HepG2 (cell line): ENCODE measurements at regions not wholly inside any gene's neighbourhood (a gene's known extent, or its start where the extent isn't known, plus 50 kb on each side); places are given as distances from the start of the nearest gene placed in this dataset.

Experiments used
- ATAC-seq: fragments of 200-7000 bp; cut with Tn5 transposase; 3 replicates; pipeline ENCODE4 v1.9.1; 2020; ENCODE audit warnings: mild to moderate bottlenecking, moderate library complexity
- BruUV-seq: library from RNA; stranded (reverse); fragments of 400-500 nt; replicated peaks from 2 replicates; lab custom pipeline; 2021; lab: Mats Ljungman, UMichigan
- CTCF ChIA-PET: fragments of 300-600 bp; formaldehyde crosslinking; extraction: SDS; loops from one replicate; lab custom pipeline; 2021; ENCODE audit warnings: low total read pairs, inconsistent platforms, low intra/inter-chr PET ratio; lab: Yijun Ruan, JAX
- POLR2A ChIA-PET: fragments of 350-600 bp; sonication (Branson Sonifier 250); formaldehyde crosslinking; loops from one replicate; lab custom pipeline; 2020; ENCODE audit warnings: antibody characterized with exemption, inconsistent platforms; lab: Yijun Ruan, JAX
- DNase-seq: peaks from one replicate; pipeline ENCODE4 v3.0.0-alpha.2; 2015; ENCODE audit warnings: low spot score
- FAIRE-seq: peaks from 3 replicates; lab custom pipeline; 2011; peaks lifted over from hg19 to GRCh38; lab: Jason Lieb, UNC
- H2AFZ ChIP-seq: one replicate; pipeline ENCODE4 v1.6.1; 2011; ENCODE audit warnings: low read length, inconsistent platforms
- H3K27ac ChIP-seq: fragments of 300-600 bp; 3 replicates; pipeline ENCODE4 v1.8.0; 2011; ENCODE audit warnings: mixed run types, mild to moderate bottlenecking, mixed read lengths, low read length, inconsistent platforms; ENCODE audit not compliant: insufficient read depth; ENCODE audit errors: extremely low read length
- H3K27me3 ChIP-seq, 2 experiments: fragments of 200-600 bp in 1 of 2; 2 replicates in 1 of 2; 3 replicates in 1 of 2; pipeline versions ENCODE4 v1.6.0 to v1.8.0; 2011; ENCODE audit warnings: low read length in 2 of 2, mild to moderate bottlenecking in 2 of 2, moderate library complexity in 2 of 2, inconsistent platforms in 1 of 2; ENCODE audit not compliant: insufficient read depth in 2 of 2, control insufficient read depth in 1 of 2
- H3K36me3 ChIP-seq, 2 experiments: fragments of 200-600 bp in 1 of 2; replicated peaks in 1 of 2; 2 replicates in 1 of 2; 3 replicates in 1 of 2; pipeline versions ENCODE4 v1.5.1 to v1.8.0; 2011; ENCODE audit warnings: low read length in 2 of 2, inconsistent platforms in 1 of 2; ENCODE audit not compliant: insufficient read depth in 2 of 2, control insufficient read depth in 1 of 2
- H3K4me1 ChIP-seq: 2 replicates; pipeline ENCODE4 v1.5.1; 2012; ENCODE audit warnings: low read length, inconsistent platforms; ENCODE audit not compliant: insufficient read depth
- H3K4me2 ChIP-seq: 2 replicates; pipeline ENCODE4 v1.6.0; 2011; ENCODE audit warnings: low read depth, low read length, inconsistent platforms
- H3K4me3 ChIP-seq, 3 experiments: fragments of 200-600 bp in 1 of 3; sonication (generic), shearing (Covaris generic) in 1 of 3; replicated peaks in 1 of 3; 2 replicates each; pipeline ENCODE4 v1.5.1; 2011 to 2016; ENCODE audit warnings: low read length in 3 of 3, inconsistent platforms in 2 of 3, low read depth in 2 of 3, mild to moderate bottlenecking in 2 of 3, control low read depth in 1 of 3, mixed read lengths in 1 of 3; ENCODE audit not compliant: insufficient read depth in 1 of 3
- H3K79me2 ChIP-seq: one replicate; pipeline ENCODE4 v1.6.1; 2011; ENCODE audit warnings: low read length, inconsistent platforms; ENCODE audit not compliant: insufficient read depth
- H3K9ac ChIP-seq: 2 replicates; pipeline ENCODE4 v1.6.0; 2011; ENCODE audit warnings: mild to moderate bottlenecking, low read depth, low read length, inconsistent platforms; ENCODE audit not compliant: insufficient read depth
- H3K9me3 ChIP-seq: 2 replicates; pipeline ENCODE4 v1.5.1; 2012; ENCODE audit warnings: mild to moderate bottlenecking, low read length
- H4K20me1 ChIP-seq: 2 replicates; pipeline ENCODE4 v1.6.0; 2011; ENCODE audit warnings: inconsistent platforms, mild to moderate bottlenecking, low read length, moderate library complexity; ENCODE audit not compliant: insufficient read depth
- CBX2 ChIP-seq, 2 experiments: fragments of 200-600 bp in 1 of 2; sonication (generic); formaldehyde crosslinking in 1 of 2; IDR thresholded peaks; 2 replicates each; pipeline versions ENCODE4 v1.7.0 to v1.8.1; 2018 to 2022; ENCODE audit warnings: low read depth in 2 of 2, low read length in 1 of 2, mild to moderate bottlenecking in 1 of 2, missing genetic modification reagents in 1 of 2
- FIP1L1 ChIP-seq: fragments of 200-400 bp; formaldehyde crosslinking; IDR thresholded peaks from 2 replicates; pipeline ENCODE4 v1.6.1; 2018; ENCODE audit warnings: low read depth, mild to moderate bottlenecking, low read length, moderate library complexity, borderline replicate concordance; ENCODE audit not compliant: insufficient read depth
- GLI4 ChIP-seq: sonication (generic); formaldehyde crosslinking; IDR thresholded peaks from 2 replicates; pipeline ENCODE4 v1.5.1; 2020; ENCODE audit warnings: missing genetic modification reagents, mild to moderate bottlenecking, moderate library complexity, borderline replicate concordance
- HES4 ChIP-seq: sonication (generic); formaldehyde crosslinking; IDR thresholded peaks from 2 replicates; pipeline ENCODE4 v1.9.0; 2021; ENCODE audit warnings: mild to moderate bottlenecking, missing genetic modification reagents, borderline replicate concordance
- HMGXB4 ChIP-seq, 2 experiments: sonication (generic) in 1 of 2; formaldehyde crosslinking in 1 of 2; IDR thresholded peaks; 2 replicates each; pipeline versions ENCODE4 v1.4.0 to v1.6.1; 2018 to 2020; ENCODE audit warnings: missing genetic modification reagents in 2 of 2, borderline replicate concordance in 1 of 2, low read depth in 1 of 2, mild to moderate bottlenecking in 1 of 2, missing biosample characterization in 1 of 2
- HOXA3 ChIP-seq: sonication (generic); formaldehyde crosslinking; IDR thresholded peaks from 2 replicates; pipeline ENCODE4 v1.5.0; 2020; ENCODE audit warnings: missing genetic modification reagents
- RFXAP ChIP-seq: sonication (generic); formaldehyde crosslinking; IDR thresholded peaks from 2 replicates; pipeline ENCODE4 v1.4.0; 2020; ENCODE audit warnings: missing genetic modification reagents, borderline replicate concordance
- TCF7L2 ChIP-seq: IDR thresholded peaks from 2 replicates; pipeline ENCODE4 v1.6.1; 2011; ENCODE audit warnings: mild to moderate bottlenecking, low read depth, low read length, moderate library complexity
- THAP7 ChIP-seq: sonication (generic); formaldehyde crosslinking; IDR thresholded peaks from 2 replicates; pipeline ENCODE4 v1.8.1; 2023; ENCODE audit warnings: mild to moderate bottlenecking, missing genetic modification reagents
- ZBTB33 ChIP-seq: sonication (generic); formaldehyde crosslinking; IDR thresholded peaks from 2 replicates; pipeline ENCODE4 v1.4.0; 2020; ENCODE audit warnings: missing genetic modification reagents
- ZFYVE20 ChIP-seq: sonication (generic); formaldehyde crosslinking; IDR thresholded peaks from 2 replicates; pipeline ENCODE4 v1.8.0; 2023; ENCODE audit warnings: low read depth, mild to moderate bottlenecking, moderate library complexity, missing genetic modification reagents, borderline replicate concordance
- ZNF20 ChIP-seq: sonication (generic); formaldehyde crosslinking; IDR thresholded peaks from 2 replicates; pipeline ENCODE4 v1.4.0; 2020; ENCODE audit warnings: mild to moderate bottlenecking, moderate library complexity, missing genetic modification reagents
- ZNF232 ChIP-seq: sonication (generic); formaldehyde crosslinking; IDR thresholded peaks from 2 replicates; pipeline ENCODE4 v1.4.0; 2020; ENCODE audit warnings: missing genetic modification reagents, borderline replicate concordance
- ZNF24 ChIP-seq: fragments of 450-650 bp; IDR thresholded peaks from 2 replicates; pipeline ENCODE4 v1.6.1; 2017; ENCODE audit warnings: antibody characterized with exemption, mild to moderate bottlenecking
- ZNF451 ChIP-seq: sonication (generic); formaldehyde crosslinking; IDR thresholded peaks from 2 replicates; pipeline ENCODE4 v1.5.0; 2020; ENCODE audit warnings: mild to moderate bottlenecking, missing genetic modification reagents
- WGBS: methylation state at CpG from one replicate; pipeline ENCODE4 v1.1.6; 2017; ENCODE audit warnings: low lambda C conversion rate; 5-methylcytosine and 5-hydroxymethylcytosine counted together
- in situ Hi-C: cut with HindIII; loops from 2 replicates; pipeline ENCODE4 v1.10.0; 2017; ENCODE audit warnings: low pct_unique_long_range_greater_than_20kb; ENCODE audit not compliant: extremely low pct_ligation_motif_present
- intact Hi-C: fragments of 100-400 bp; cut with micrococcal nuclease; formaldehyde crosslinking; loops from one replicate; pipeline ENCODE4 v1.10.0; 2022; ENCODE audit not compliant: unreplicated experiment

GRCh38 chr20:60236613-60237012, 278.4 kb downstream of the CDH26 start:
- no peak for FAIRE-seq
- Histone ChIP-seq H4K20me1 (no peaks in the 10 kb centered on the region), H3K27me3 (peaks cover 4 to 32% of the 10 kb centered on the region in 2 experiments; a peak in 3 of 5 replicates), H3K9ac (no peak overlapping the region), H3K27ac (no peak overlapping the region), H3K9me3 (peaks cover 4% of the 10 kb centered on the region; the same call in 1 of the 2 replicates), H2AFZ (no peak overlapping the region), H3K36me3 (no peaks in the 10 kb centered on the region), H3K4me3 (no peak overlapping the region), H3K79me2 (no peaks in the 10 kb centered on the region), H3K4me2 (no peak overlapping the region), H3K4me1 (no peaks in the 10 kb centered on the region)
- ChIA-PET POLR2A (no interaction called here), CTCF (no interaction called here)
- no TSS peak for BruUV-seq
- TF ChIP-seq ZFYVE20 (CRISPR knock-in tag) (no peak), GLI4 (CRISPR knock-in tag) (no peak), HES4 (CRISPR knock-in tag) (no peak), HOXA3 (no peak), RFXAP (no peak), ZBTB33 (CRISPR knock-in tag) (no peak), ZNF24 (no peak), ZNF20 (CRISPR knock-in tag) (no peak), FIP1L1 (no peak), CBX2 (IDR thresholded peaks at IDR 0.05; ENCODE audit: low read depth, low read length) (no peak), CBX2 (CRISPR knock-in tag; IDR thresholded peaks at IDR 0.05; ENCODE audit: low read depth) (no peak), HMGXB4 (CRISPR knock-in tag; IDR thresholded peaks at IDR 0.05; ENCODE audit: borderline replicate concordance in 1 of 2, low read depth in 1 of 2) (no peak), ZNF232 (CRISPR knock-in tag) (no peak), THAP7 (CRISPR knock-in tag) (no peak), ZNF451 (CRISPR knock-in tag) (no peak), TCF7L2 (no peak)
- intact Hi-C loops: no loop called here
- in situ Hi-C loops: no loop called here
- no peak for DNase-seq
- no peak for ATAC-seq
- whole genome bisulfite sequencing: 0% methylated on average over 1 of the region's 1 CpG
